ENCODE measurements at regions not wholly inside any gene's neighbourhood (a gene's known extent, or its start where the extent isn't known, plus 50 kb on each side); places are given as distances from the start of the nearest gene placed in this dataset.

GRCh38 chr20:22343612-22344011 lies 240.8 kb downstream of the FOXA2 start:
- Histone ChIP-seq H3K4me2 (replicated peaks; ENCODE audit: extremely low read depth, low read length, poor library complexity, severe bottlenecking) (no peak overlapping the region), H3K4me1 (ENCODE audit: control insufficient read depth in 1 of 2, insufficient read depth in 2 of 2, low read length in 2 of 2) (peaks cover 10 to 12% of the 10 kb centered on the region in 2 donors), H3K27ac (ENCODE audit: low read depth in 1 of 2, low read length in 2 of 2) (no peak overlapping the region), H4K20me1 (ENCODE audit: insufficient read depth, low read length) (no peaks in the 10 kb centered on the region), H3K27me3 (ENCODE audit: control insufficient read depth in 2 of 2, insufficient read depth in 2 of 2, low read length in 2 of 2) (peaks cover 0 to 4% of the 10 kb centered on the region in 2 donors), H2AFZ (ENCODE audit: insufficient read depth, low read depth, low read length, poor library complexity, severe bottlenecking) (no peak overlapping the region), H3K9me3 (replicated peaks in 1 of 2; ENCODE audit: control insufficient read depth in 1 of 2, insufficient read depth in 1 of 2, low read length in 2 of 2) (no peaks in the 10 kb centered on the region), H3K9ac (ENCODE audit: insufficient read depth, low read length, poor library complexity, severe bottlenecking) (no peak overlapping the region), H3K4me3 (replicated peaks in 1 of 3; ENCODE audit: low read depth in 2 of 3, low read length in 3 of 3) (no peak overlapping the region), H3K36me3 (replicated peaks in 1 of 2; ENCODE audit: control insufficient read depth in 1 of 2, insufficient read depth in 2 of 2, low read length in 2 of 2) (no peaks in the 10 kb centered on the region), H3K79me2 (ENCODE audit: insufficient read depth, low read length) (no peaks in the 10 kb centered on the region)
- Mint-ChIP-seq H3K36me3 (no peaks in the 10 kb centered on the region), H3K4me1 (peaks cover 21% of the 10 kb centered on the region), H3K9me3 (no peaks in the 10 kb centered on the region), H3K27me3 (ENCODE audit: low read depth in 3 of 3) (peaks cover 0 to 6% (median 1%) of the 10 kb centered on the region in 3 donors), H3K4me3 (no peak overlapping the region), H3K27ac (no peak overlapping the region)
- TF ChIP-seq CTCF (IDR thresholded peaks at IDR 0.05) = no peak
- 96% methylated on average over 29 of the region's 29 CpGs for WGBS (ENCODE audit: insufficient coverage)
- DNase-seq = no peak
- intact Hi-C loops (cut with micrococcal nuclease) = no loop called here

GRCh38 chr20:22342410-22342809 lies 242.0 kb downstream of the FOXA2 start:
- H3K27me3 Mint-ChIP-seq (ENCODE audit: low read depth in 3 of 3) = peaks cover 1 to 5% (median 1%) of the 10 kb centered on the region in 3 donors
- no peaks in the 10 kb centered on the region for H3K79me2 ChIP-seq (ENCODE audit: insufficient read depth, low read length)
- H3K27ac ChIP-seq (ENCODE audit: low read depth in 1 of 2, low read length in 2 of 2) = no peak overlapping the region
- DNase-seq = no peak
- H4K20me1 ChIP-seq (ENCODE audit: insufficient read depth, low read length) = no peaks in the 10 kb centered on the region
- H3K9me3 Mint-ChIP-seq = no peaks in the 10 kb centered on the region
- 64% methylated on average over 3 of the region's 4 CpGs for WGBS (ENCODE audit: insufficient coverage)
- no peak for TF ChIP-seq CTCF (IDR thresholded peaks at IDR 0.05)
- intact Hi-C loops (cut with micrococcal nuclease) = no loop called here
- peaks cover 21% of the 10 kb centered on the region for H3K4me1 Mint-ChIP-seq
- no peak overlapping the region for H2AFZ ChIP-seq (ENCODE audit: insufficient read depth, low read depth, low read length, poor library complexity, severe bottlenecking)
- H3K27ac Mint-ChIP-seq = no peak overlapping the region
- H3K36me3 Mint-ChIP-seq = no peaks in the 10 kb centered on the region
- H3K4me3 Mint-ChIP-seq = no peak overlapping the region
- no peaks in the 10 kb centered on the region for H3K9me3 ChIP-seq (replicated peaks in 1 of 2; ENCODE audit: control insufficient read depth in 1 of 2, insufficient read depth in 1 of 2, low read length in 2 of 2)
- peaks cover 0 to 4% of the 10 kb centered on the region in 2 donors for H3K27me3 ChIP-seq (ENCODE audit: control insufficient read depth in 2 of 2, insufficient read depth in 2 of 2, low read length in 2 of 2)
- no peak overlapping the region for H3K4me2 ChIP-seq (replicated peaks; ENCODE audit: extremely low read depth, low read length, poor library complexity, severe bottlenecking)
- no peak overlapping the region for H3K9ac ChIP-seq (ENCODE audit: insufficient read depth, low read length, poor library complexity, severe bottlenecking)
- H3K4me3 ChIP-seq (replicated peaks in 1 of 3; ENCODE audit: low read depth in 2 of 3, low read length in 3 of 3) = no peak overlapping the region
- no peaks in the 10 kb centered on the region for H3K36me3 ChIP-seq (replicated peaks in 1 of 2; ENCODE audit: control insufficient read depth in 1 of 2, insufficient read depth in 2 of 2, low read length in 2 of 2)
- peaks cover 10 to 12% of the 10 kb centered on the region in 2 donors for H3K4me1 ChIP-seq (ENCODE audit: control insufficient read depth in 1 of 2, insufficient read depth in 2 of 2, low read length in 2 of 2)

All from CD14-positive monocyte (primary cell).